K562 (cell line): ENCODE measurements at regions not wholly inside any gene's neighbourhood (a gene's known extent, or its start where the extent isn't known, plus 50 kb on each side); places are given as distances from the start of the nearest gene placed in this dataset.

Source experiments
- ATAC-seq: fragments of 200-7000 bp; cut with Tn5 transposase; 3 replicates; pipeline ENCODE4 v1.9.1; 2020; ENCODE audit warnings: moderate library complexity
- BruUV-seq: library from RNA; stranded (reverse); fragments of 400-500 nt; replicated peaks from 2 replicates; lab custom pipeline; 2021; lab: Mats Ljungman, UMichigan
- CTCF ChIA-PET: fragments of 300-600 bp; formaldehyde crosslinking; extraction: SDS; loops from one replicate; lab custom pipeline; 2021; ENCODE audit warnings: low intra/inter-chr PET ratio; lab: Yijun Ruan, JAX
- POLR2A ChIA-PET: fragments of 300-600, 350-650 bp; sonication (Branson Sonifier 250); formaldehyde crosslinking; extraction: SDS; loops from one replicate; lab custom pipeline; 2021; ENCODE audit warnings: antibody characterized with exemption, inconsistent platforms; lab: Yijun Ruan, JAX
- DNase-seq, 4 experiments: peaks; one replicate each; pipeline versions ENCODE4 v3.0.0 to v3.0.0-alpha.2; 2011 to 2018; ENCODE audit warnings: low spot score in 3 of 4, mixed read lengths in 3 of 4; ENCODE audit errors: extremely low read depth in 1 of 4
- FAIRE-seq: peaks from 2 replicates; lab custom pipeline; 2011; peaks lifted over from hg19 to GRCh38; lab: Jason Lieb, UNC
- H2AFZ ChIP-seq: 2 replicates; pipeline ENCODE4 v1.6.0; 2011; ENCODE audit warnings: low read depth, low read length, control low read depth, inconsistent platforms
- H3K27ac ChIP-seq: fragments of 200-600 bp; 3 replicates; pipeline ENCODE4 v1.8.0; 2011; ENCODE audit warnings: low read depth, mild to moderate bottlenecking, control low read depth, inconsistent platforms, low read length, moderate library complexity, mixed read lengths; ENCODE audit errors: extremely low read depth
- H3K27me3 ChIP-seq, 2 experiments: fragments of 300-600 bp in 1 of 2; 2 replicates in 1 of 2; 3 replicates in 1 of 2; pipeline versions ENCODE4 v1.6.0 to v1.8.0; 2011; ENCODE audit warnings: inconsistent platforms in 2 of 2, low read length in 2 of 2, mild to moderate bottlenecking in 1 of 2, mixed read lengths in 1 of 2, moderate library complexity in 1 of 2; ENCODE audit not compliant: control insufficient read depth in 2 of 2, insufficient read depth in 2 of 2
- H3K36me3 ChIP-seq: fragments of 300-600 bp; 3 replicates; pipeline ENCODE4 v1.8.0; 2011; ENCODE audit warnings: mild to moderate bottlenecking, low read length, inconsistent platforms; ENCODE audit not compliant: control insufficient read depth, insufficient read depth
- H3K4me1 ChIP-seq, 2 experiments: fragments of 200-600 bp in 1 of 2; replicated peaks in 1 of 2; 2 replicates in 1 of 2; 3 replicates in 1 of 2; pipeline versions ENCODE4 v1.5.1 to v1.8.0; 2011; ENCODE audit warnings: inconsistent platforms in 2 of 2, low read length in 2 of 2, mild to moderate bottlenecking in 1 of 2, mixed read lengths in 1 of 2, moderate library complexity in 1 of 2; ENCODE audit not compliant: control insufficient read depth in 2 of 2, insufficient read depth in 2 of 2
- H3K4me2 ChIP-seq: 2 replicates; pipeline ENCODE4 v1.6.1; 2011; ENCODE audit warnings: low read length, control low read depth, inconsistent platforms, mixed read lengths; ENCODE audit not compliant: insufficient read depth
- H3K4me3 ChIP-seq: fragments of 200-600 bp; sonication (generic), shearing (Covaris generic); 2 replicates; pipeline ENCODE4 v1.5.1; 2016; ENCODE audit warnings: control low read depth, inconsistent platforms
- H3K79me2 ChIP-seq: fragments of 200-600 bp; 3 replicates; pipeline ENCODE4 v1.8.0; 2011; ENCODE audit warnings: low read length, inconsistent platforms; ENCODE audit not compliant: control insufficient read depth, insufficient read depth
- H3K9ac ChIP-seq, 2 experiments: 2 replicates each; pipeline versions ENCODE4 v1.6.0 to v1.6.1; 2011; ENCODE audit warnings: low read depth in 2 of 2, low read length in 2 of 2, control low read depth in 1 of 2, inconsistent platforms in 1 of 2, mild to moderate bottlenecking in 1 of 2, mixed read lengths in 1 of 2; ENCODE audit not compliant: insufficient read depth in 1 of 2
- H3K9me1 ChIP-seq: one replicate; pipeline ENCODE4 v1.6.0; 2011; ENCODE audit warnings: inconsistent platforms, mild to moderate bottlenecking, low read length, moderate library complexity; ENCODE audit not compliant: control insufficient read depth, insufficient read depth
- H3K9me3 ChIP-seq: replicated peaks from 2 replicates; pipeline ENCODE4 v1.5.1; 2011; ENCODE audit warnings: low read depth, low read length, inconsistent platforms; ENCODE audit not compliant: control insufficient read depth, insufficient read depth
- H4K20me1 ChIP-seq: replicated peaks from 2 replicates; pipeline ENCODE4 v1.6.1; 2011; ENCODE audit warnings: low read length, inconsistent platforms, mixed read lengths; ENCODE audit not compliant: control insufficient read depth, insufficient read depth
- SPI1 ChIP-seq: IDR thresholded peaks from 2 replicates; pipeline ENCODE4 v1.6.1; 2011; ENCODE audit warnings: low read depth, low read length, control low read depth, borderline replicate concordance
- ZBTB40 ChIP-seq, 2 experiments: fragments of 450-650 bp in 1 of 2; sonication (generic) in 1 of 2; formaldehyde crosslinking in 1 of 2; IDR thresholded peaks; 2 replicates each; pipeline versions ENCODE4 v1.7.1 to v1.9.0; 2016 to 2022; ENCODE audit warnings: inconsistent platforms in 1 of 2, mild to moderate bottlenecking in 1 of 2, missing genetic modification reagents in 1 of 2
- WGBS: fragments of 100-300 bp; shearing (Covaris generic); methylation state at CpG from one replicate; pipeline ENCODE4 v1.1.6; 2016; ENCODE audit warnings: low coverage, mixed read lengths; ENCODE audit not compliant: insufficient coverage; ENCODE audit errors: missing lambda C conversion rate; 5-methylcytosine and 5-hydroxymethylcytosine counted together
- in situ Hi-C: fragments of 300-500 bp; cut with MboI; formaldehyde crosslinking; loops from 4 replicates; pipeline ENCODE4 v1.15.0; 2018; ENCODE audit warnings: inconsistent platforms, mixed read lengths
- intact Hi-C: fragments of 100-400 bp; cut with micrococcal nuclease; formaldehyde crosslinking; loops from 2 replicates; pipeline ENCODE4 v1.14.2; 2022

- ChIA-PET CTCF (no interaction called here), POLR2A (no interaction called here)
- Histone ChIP-seq H3K79me2 (no peaks in the 10 kb centered on the region), H3K36me3 (no peaks in the 10 kb centered on the region), H3K4me3 (no peak overlapping the region), H4K20me1 (no peaks in the 10 kb centered on the region), H3K9me1 (no peaks in the 10 kb centered on the region), H3K27me3 (no peaks in the 10 kb centered on the region), H2AFZ (no peak overlapping the region), H3K9me3 (no peaks in the 10 kb centered on the region), H3K4me2 (no peak overlapping the region), H3K27ac (no peak overlapping the region), H3K4me1 (peaks cover 0 to 4% of the 10 kb centered on the region in 2 experiments; a peak in 2 of 5 replicates), H3K9ac (no peak overlapping the region)
- intact Hi-C loops (no loop called here), in situ Hi-C loops (no loop called here)
- no peak for DNase-seq
- TF ChIP-seq SPI1 (no peak), ZBTB40 (IDR thresholded peaks at IDR 0.05) (peak; percentile 80), ZBTB40 (CRISPR knock-in tag; IDR thresholded peaks at IDR 0.05) (peak; percentile 59; the same call in 1 of the 2 replicates)
- ATAC-seq, result no peak
- BruUV-seq, result no TSS peak
- FAIRE-seq, result no peak
- 59% methylated on average over 5 of the region's 5 CpGs for WGBS
These were observed 291.3 kb upstream of the PRDM1 start for GRCh38 chr6:105794870-105795269.
